Stimulated activated CD4-positive, alpha-beta T cell treated with anti-CD3 and anti-CD28 coated beads, Interleukin-2, amount 100 ng/mL, for 4 hours (primary cell): ENCODE measurements at regions not wholly inside any gene's neighbourhood (a gene's known extent, or its start where the extent isn't known, plus 50 kb on each side); places are given as distances from the start of the nearest gene placed in this dataset.
"Not testable (repeated sequence)": the region's sequence is repeated elsewhere in the genome, so short reads cannot be mapped to it uniquely, and the experiment has no call there.

Source experiments
- DNase-seq: peaks from one replicate; pipeline ENCODE4 v3.0.0-alpha.2; 2020; ENCODE audit warnings: low read depth

DNA sequence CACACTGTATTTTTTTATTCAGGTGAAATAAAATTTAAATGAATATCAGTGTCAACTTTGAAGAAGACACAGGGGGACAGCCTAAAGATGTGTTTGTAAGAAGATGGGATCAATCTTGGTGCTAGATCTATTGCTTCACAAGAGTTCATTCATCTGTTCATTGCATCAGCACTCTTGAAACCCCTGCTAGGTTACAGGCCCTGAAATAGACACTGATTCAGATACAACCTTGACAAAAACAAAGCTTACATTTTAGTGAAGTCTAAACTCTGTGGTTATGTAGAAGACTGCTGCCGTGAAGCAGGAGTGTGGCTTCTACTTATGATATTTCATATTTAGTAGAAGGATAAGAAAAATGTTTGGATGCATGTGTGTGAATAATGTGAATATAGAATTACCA is 215.9 kb upstream of the LRRC61 start:
- DNase-seq, result not testable (repeated sequence)

DNA sequence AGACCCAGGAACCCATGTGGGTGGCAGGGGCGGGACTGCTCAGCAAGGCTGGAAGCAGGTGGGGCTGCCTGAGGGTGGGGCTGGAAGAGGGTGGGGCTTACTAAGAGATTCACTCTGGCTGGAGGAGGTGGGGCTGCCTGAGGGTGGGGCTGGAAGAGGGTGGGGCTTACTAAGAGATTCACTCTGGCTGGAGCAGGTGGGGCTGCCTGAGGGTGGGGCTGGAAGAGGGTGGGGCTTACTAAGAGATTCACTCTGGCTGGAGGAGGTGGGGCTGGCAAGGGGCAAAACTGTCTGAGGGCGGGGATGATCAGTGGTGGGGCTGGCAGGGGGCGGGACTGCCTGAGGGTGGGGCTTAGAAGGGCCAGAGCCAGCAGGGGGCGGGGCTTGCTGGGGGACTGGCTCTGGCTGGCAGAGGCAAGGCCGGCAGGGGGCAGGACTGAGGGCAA is 212.8 kb upstream of the LRRC61 start:
- not testable (repeated sequence) for DNase-seq

DNA sequence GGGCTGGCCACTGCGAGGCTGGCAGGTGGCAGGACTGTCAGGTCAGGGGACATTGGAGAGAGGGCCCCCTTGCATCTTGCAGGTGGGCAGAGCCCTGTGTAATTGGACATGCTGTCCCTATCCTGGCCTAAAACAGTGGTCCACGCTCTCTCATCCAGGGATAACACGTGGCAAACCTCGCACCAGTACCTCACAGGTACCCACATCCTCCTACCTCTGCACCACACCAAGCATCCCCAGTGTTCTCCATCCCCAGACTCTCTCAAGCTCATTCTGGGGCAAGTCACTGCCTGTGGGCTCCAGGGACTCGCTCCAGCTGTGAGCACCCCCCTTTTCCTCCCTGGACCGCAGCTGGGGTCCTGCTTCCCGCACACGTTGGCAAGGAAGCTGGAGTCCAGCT is 212.3 kb upstream of the LRRC61 start:
- DNase-seq, result not testable (repeated sequence)

DNA sequence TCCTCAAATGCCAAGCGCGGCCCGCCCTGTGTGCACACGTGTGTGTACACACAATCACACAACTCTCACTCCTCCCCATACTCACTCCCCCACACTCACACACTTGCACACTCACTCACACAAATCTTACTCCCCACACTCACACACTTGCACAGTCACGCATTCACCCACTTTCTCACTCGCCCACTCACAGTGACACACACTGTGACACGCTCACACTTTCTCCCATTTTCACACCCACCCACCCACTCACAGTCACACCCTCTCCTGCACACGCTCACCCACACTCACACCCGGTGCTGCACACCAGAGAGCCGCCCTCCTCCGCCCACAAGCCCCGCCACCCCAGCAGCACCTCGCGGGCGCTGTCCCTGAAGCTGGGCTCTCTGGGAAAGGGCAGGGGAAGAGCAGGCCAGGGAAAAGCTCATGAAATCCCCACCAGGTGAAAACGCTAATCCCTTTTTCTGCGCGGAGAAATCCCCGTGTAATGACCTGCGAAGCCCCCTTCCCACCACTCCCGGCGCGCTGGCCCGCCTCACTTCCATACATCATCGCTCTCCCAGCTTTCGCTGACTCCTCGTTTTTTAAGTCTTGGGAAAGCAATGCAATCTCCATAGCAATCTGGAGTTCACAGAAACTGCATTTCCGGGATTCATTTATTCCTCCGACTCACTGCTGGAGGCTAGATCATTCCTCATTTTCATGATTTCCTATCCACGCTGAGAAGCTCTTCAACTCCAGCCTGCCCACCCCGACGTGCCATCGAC is 211.6 kb upstream of the LRRC61 start:
- DNase-seq, result not testable (repeated sequence)

DNA sequence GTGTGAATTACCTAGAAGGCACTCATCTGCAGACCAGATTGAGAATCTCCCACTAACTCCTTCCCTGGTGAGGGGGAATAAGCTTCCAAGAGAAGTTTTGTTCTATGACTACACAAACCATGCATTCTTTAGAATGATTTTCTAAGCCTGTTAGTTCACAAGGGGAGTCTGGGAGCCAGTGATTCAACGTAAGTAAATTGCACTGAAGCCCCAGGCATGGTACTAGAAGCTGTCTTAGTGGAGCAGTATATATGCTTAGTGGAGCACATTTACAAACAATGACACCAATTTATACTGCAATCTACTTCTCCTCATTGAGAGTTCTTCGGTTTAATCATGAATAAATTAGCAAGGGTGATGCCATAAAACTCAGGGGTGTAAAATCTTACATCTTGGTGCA is 209.9 kb upstream of the LRRC61 start:
- DNase-seq, result not testable (repeated sequence)

DNA sequence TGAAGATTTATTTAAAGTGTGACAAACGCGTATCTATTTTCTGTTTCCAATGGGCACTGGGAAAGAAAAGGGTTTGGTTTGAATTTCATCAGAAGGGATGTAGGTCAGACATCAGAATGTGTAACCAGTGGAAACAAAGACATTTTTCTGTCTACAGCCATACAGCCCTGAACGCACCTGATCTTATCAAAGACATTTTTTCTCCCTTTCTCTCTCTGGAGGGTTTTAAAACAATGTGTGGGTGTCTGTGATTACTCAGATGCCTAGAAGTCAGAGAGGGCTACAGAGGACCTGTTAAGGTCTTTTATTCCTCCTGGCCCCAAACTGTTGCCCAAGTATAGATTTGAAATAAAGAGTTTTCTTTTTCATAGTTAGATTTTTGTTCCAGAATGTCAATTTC is 208.6 kb upstream of the LRRC61 start:
- DNase-seq, result not testable (repeated sequence)

DNA sequence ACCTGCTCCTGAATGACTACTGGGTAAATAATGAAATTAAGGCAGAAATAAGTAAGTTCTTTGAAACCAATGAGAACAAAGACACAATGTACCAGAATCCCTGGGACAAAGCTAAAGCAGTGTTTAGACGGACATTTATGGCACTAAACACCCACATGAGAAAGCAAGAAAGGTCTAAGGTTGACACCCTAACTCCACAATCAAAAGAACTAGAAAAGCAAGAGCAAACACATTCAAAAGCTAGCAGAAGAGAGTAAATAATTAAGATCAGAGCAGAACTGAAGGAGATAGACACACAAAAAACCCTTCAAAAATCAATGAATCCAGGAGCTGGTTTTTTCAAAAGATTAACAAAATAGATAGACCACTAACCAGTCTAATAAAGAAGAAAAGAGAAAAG is 203.2 kb upstream of the LRRC61 start:
- DNase-seq, result not testable (repeated sequence)

DNA sequence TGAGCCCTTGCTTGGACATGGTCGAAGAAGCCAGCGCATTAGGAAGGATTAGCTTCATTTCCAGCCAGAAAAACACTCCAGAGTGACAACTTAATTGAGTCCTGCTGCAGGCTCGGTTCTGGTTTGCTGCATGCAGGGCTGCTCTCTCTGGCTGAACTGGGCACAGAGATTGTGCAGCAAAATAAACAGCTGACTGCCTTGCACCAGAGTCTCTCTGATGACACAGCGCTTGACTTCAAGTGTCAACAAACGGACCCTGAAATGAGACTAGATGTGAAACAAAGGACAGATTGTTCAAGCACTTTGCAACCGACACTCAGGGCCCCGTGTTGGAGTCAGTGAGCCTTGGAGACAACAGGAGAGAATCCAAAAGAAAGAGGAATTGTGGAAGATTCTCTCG is 197.3 kb upstream of the LRRC61 start:
- DNase-seq, result not testable (repeated sequence)

DNA sequence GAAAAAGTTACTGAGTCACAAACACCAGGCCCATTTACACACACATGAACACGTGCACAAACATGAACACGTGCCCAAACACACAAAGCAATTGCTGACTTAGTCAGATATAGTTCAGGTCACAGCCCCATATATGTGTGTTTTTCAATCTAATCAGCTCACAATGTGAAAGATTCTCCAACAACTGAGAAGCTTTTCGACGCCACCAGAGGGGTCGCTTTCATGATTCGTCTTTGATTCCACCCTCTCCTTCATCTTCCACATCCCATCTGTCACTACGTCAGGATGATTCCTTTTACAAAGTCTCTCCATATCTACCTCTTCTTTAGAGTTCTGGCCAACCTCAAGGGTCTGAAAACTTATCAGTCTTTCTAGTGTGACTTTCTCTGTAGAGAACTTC is 188.7 kb upstream of the LRRC61 start:
- not testable (repeated sequence) for DNase-seq

DNA sequence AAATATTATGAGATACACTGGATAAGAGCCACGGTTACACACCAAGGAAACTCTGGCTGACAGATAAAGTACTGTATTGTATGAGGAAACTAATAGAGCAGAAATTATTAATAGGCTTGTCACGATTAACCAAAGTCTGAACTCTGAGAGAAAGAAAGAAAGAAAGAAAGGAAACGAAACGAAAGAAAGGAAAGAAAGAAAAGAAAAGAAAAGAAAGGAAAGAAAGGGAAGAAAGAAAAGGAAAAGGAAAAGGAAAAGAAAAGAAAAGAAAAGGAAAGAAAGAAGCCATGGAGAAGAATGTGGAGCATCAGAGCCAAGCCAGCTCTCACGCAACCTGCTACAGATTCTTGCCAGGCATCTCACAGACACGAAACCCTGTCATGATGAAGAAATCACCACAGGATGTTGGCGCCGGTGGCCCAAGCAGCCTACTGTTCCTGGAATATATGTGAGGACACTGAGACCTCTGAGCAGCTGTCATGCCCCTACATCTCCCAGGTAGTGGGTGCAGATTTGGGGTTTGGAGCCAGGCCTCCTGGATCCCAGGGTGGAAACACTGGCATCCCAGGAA is 187.4 kb upstream of the LRRC61 start:
- not testable (repeated sequence) for DNase-seq

DNA sequence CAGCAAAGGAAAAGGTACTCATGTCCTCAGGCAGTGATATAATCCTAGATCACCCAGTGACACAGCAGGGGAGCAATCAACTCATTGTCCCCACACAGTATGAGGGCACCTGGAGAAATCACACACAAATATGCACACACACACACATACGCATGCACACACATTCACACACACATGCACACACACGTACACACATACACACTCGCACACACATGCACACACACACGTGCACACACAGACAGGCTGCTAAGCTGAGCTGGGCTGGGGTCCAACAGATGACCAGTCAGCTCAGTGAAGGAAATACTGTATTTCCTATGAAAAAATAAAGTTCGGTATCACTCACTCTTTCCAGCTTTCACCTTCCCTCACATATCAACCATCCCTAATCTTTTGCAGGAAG is 183.3 kb upstream of the LRRC61 start:
- not testable (repeated sequence) for DNase-seq

DNA sequence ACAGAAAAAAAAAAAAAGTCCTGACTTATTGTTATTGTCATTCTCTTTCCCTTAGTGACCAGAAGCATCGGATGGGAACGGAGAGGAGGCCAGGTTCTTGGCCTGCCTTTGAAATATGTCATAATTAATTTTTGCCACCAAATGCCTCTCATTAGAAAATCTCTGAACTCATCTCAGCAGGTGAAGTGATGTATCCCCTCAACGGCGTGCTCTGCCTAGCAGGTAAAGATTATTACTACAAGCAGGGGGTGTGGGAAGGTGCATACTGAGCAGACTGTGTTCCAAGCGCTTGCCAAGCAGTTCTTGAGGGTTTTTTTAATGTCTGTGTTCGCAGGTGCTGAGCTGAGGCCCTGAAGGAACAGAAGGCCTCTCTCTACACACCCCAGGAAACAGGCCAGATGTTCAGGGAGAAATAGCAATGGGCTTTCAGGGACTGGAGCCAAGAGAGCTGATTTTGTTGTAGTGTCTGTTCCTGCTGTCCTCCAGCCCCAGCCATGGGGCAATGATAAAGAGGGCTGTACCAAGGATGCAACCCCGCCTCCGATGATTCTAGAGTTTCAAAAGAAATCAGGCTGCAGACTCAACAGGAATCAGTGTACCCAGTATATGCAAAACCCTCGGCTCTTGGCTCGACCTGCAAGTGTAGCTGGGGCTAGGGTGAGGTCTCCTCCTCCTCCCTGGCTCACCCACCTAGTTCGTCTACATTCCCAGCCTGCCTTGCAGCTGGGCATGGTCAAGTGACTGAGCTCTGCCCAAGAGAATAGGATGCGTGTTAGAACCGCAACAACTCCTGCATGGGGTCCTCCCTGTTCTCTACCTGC is 181.4 kb upstream of the LRRC61 start:
- not testable (repeated sequence) for DNase-seq

DNA sequence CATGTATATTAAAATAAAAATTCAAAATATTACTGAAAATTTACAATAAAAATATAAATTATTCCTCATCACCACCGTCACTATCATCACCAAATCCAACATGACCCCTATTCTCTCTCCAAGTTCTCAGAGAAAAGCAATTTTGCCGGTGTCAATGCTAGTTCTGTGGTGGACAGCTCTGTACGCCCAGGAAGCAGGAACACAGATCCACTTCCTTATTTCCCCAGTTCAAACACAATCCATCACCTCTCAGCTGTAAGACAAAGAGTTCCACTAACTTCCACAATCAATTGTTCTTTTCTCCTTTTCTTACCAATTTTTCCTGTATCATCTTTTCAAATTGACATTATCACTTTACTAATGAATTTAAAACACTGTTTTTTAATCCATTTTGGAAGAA is 177.0 kb upstream of the LRRC61 start:
- DNase-seq, result not testable (repeated sequence)

DNA sequence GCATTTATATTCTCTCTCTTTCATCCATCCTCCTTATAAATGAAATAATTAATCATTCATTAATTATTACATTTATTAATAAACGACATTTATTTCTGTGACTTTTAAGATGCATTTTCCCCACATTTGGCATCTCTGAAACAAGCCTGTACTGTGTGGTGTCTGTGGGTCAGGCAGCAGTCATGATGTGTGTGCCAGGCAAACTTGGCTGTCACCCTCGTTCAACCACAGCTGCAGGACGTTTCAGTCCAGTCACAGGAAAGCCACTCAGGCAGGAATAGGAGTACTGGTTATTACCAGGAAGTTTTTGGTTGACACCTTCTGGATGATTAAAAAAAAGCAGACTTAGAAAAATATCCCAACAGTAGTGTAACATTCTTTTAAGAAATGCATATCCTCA is 175.6 kb upstream of the LRRC61 start:
- DNase-seq, result not testable (repeated sequence)

DNA sequence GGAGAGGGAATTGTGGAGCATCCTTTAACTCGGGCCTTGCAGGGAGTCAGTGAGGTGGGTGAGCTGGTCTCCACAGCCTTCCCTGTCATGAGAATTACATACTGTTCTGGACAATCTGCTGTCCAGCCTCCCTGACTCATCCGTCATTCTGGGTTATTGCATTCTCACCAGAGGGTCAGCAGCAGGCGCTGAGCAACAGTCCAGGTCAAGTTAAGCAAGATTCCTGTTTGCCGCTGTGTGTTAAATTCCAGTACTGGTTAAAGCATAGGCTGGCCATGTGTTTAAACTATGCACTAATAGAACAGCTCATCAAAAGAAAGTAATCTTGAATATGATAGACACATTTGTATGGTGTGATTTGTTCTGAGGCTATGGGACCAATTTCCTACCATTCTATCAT is 167.1 kb upstream of the LRRC61 start:
- not testable (repeated sequence) for DNase-seq

DNA sequence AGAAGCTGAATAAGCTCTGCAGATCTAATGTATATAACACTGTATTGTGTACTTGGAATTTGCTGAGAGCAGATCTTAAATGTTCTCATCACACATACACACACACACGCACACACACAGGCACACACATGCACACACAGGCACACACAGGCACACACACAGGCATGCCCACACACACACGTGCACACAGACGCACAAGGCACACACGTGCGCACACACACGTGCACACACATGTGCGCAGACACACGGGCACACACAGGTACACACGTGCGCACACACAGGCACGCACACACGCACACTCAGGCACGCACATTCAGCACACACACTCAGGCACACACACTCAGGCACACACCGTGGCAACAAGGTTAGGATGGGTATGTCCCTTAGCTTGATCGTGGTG is 164.5 kb upstream of the LRRC61 start:
- not testable (repeated sequence) for DNase-seq

DNA sequence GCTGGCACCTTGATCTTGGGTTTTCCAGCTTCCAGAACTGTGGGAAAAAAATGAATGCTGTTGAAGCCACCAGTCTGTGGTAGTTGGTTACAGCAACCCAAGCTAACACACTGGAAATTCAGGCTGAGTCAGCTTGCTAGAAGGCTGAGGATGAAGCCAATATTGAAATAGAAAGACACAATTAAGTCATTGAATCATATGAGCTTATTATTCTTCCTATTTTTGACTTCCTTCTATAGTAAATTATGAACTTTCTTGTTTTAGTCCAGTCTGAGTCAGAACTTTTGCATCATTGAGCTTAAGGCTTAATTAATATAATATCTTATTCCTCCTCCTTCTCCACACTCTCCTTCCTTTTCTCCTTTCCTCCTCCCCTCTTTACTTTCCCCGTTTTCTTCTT is 153.6 kb upstream of the LRRC61 start:
- not testable (repeated sequence) for DNase-seq

DNA sequence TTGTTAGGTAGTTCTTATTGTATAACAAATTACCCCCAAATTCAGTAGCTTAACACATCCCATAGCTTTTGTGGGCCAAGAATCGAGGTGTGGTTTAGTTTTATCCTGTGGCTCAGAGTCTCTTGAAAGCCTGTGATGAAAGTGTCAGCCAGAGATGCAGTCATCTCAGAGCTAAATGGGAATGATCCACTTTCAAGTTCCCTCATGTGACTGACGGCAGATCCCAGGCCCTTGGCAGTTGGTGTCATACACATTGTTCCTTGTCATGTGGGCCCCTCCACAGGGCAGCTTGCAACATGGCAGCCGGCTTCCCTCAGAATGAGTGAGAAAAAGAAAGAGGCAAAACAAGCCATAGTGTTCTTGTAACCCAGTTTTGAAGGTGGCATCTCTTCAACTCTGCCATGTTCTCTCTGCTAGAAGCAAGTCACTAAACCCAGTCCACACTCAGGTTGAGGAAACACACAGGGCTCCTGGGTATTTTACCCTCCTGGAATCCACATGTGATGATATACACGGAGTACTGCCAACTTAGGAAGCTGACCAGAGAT is 153.1 kb upstream of the LRRC61 start:
- DNase-seq, result not testable (repeated sequence)

DNA sequence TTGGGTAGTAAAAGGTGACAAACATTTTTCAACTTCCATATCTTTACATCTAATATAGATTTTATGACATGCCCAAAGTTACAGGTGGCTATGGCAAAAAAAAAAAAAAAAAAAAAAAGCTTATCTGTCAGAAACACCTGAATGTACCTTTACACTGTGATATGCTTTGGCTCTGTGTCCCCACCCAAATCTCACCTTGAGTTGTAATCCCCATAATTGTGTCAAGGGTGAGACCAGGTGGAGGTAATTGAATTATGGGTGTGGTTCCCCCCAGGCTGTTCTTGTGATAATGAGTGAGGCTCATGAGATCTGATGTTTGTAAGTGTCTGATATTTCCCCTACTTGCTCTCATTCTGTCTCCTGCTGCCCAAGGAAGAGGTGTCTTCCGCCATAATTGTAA is 139.6 kb upstream of the LRRC61 start:
- not testable (repeated sequence) for DNase-seq

DNA sequence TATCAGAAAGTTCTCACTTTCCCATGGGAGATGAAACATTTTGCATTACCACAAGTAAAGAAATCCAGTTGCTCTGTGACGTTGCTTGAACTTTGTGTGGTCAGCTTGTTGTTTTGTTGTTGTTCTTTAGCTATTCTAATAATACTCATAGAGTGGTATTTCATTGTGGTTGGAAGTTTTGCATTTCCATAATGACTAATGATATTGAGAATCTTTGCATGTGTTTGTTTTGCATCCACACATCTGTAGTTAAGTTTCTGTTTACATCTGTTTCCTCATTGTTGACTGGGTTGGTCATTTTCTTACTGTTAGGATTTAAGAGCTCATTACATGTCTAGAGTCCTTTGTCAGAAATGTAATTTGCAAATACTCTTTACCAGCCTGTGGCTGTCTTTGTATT is 133.2 kb upstream of the LRRC61 start:
- DNase-seq, result not testable (repeated sequence)

DNA sequence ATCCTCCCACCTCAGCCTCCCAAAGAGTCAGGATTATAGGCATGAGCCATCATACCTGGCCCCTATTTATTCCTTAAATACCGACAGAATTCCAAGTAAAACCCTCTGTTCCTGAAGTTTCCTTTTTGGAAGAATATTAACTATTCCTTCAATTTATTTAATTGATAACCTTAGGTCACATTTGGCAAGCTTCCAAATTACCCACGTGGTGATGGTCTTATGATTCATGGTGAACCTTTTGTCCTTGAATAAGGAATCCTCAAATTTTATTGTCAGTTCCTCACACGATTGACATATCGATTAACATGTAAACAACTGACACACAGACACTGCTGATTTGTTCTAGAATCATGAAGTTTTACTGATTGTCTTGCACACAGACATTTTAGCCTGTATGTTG is 130.6 kb upstream of the LRRC61 start:
- DNase-seq, result not testable (repeated sequence)

DNA sequence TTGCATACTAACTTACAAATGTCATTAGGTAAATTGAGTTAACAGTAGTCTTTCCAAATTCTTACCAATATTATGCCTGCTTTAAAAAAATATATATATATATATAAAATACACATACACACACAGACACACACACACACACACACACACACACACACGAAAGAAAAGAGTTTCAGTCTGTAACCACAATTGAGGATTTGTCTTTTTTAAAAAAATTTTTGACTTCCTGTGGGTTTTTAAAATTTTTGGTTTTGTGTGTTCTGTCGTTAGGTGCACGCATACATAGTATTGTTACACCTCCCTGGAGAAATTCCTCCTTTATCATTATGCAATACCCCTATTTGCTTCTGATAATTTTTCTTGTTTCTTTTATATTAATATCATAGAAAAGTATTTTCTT is 129.3 kb upstream of the LRRC61 start:
- DNase-seq, result not testable (repeated sequence)
